Liver (tissue), 3 donors: ENCODE measurements at regions not wholly inside any gene's neighbourhood (a gene's known extent, or its start where the extent isn't known, plus 50 kb on each side); places are given as distances from the start of the nearest gene placed in this dataset.

Experiments used
- TAF1 ChIP-seq: conservative IDR thresholded peaks from 2 replicates; pipeline ENCODE4 v1.6.1; 2016; ENCODE audit warnings: antibody characterized with exemption, mild to moderate bottlenecking
- TF ChIP-seq, protein P1 (sequence below): fragments of 150-350 bp; IDR thresholded peaks from 2 replicates; pipeline ENCODE4 v1.5.1; 2017; ENCODE audit warnings: improper control_type of control experiment, low read depth, low read length; ENCODE audit not compliant: missing input control
- donor health status: healthy.
- donor health status: healthy.

DNA sequence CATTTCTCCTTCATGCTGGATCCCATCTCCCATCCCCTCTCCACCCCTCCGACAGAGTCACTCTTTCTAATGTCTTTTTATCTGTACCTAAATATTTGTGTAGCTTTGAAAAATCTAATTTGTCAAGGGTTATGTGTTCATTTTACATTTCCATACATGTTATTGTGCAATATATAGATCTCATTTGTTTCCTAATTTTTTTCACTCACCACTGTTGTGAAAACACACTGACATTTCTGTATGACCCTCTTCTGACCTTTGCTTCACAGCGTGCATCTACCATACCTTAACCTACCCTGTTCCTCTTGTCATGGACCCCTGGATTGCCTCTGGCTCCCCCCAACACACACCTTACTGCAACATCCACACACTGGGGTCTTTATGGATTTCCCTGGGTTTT is 942.9 kb downstream of the TBC1D22A start:
- TF ChIP-seq TAF1 = no peak
- TF ChIP-seq, protein P1, sequence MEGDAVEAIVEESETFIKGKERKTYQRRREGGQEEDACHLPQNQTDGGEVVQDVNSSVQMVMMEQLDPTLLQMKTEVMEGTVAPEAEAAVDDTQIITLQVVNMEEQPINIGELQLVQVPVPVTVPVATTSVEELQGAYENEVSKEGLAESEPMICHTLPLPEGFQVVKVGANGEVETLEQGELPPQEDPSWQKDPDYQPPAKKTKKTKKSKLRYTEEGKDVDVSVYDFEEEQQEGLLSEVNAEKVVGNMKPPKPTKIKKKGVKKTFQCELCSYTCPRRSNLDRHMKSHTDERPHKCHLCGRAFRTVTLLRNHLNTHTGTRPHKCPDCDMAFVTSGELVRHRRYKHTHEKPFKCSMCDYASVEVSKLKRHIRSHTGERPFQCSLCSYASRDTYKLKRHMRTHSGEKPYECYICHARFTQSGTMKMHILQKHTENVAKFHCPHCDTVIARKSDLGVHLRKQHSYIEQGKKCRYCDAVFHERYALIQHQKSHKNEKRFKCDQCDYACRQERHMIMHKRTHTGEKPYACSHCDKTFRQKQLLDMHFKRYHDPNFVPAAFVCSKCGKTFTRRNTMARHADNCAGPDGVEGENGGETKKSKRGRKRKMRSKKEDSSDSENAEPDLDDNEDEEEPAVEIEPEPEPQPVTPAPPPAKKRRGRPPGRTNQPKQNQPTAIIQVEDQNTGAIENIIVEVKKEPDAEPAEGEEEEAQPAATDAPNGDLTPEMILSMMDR = no peak
